ENCODE measurements at regions not wholly inside any gene's neighbourhood (a gene's known extent, or its start where the extent isn't known, plus 50 kb on each side); places are given as distances from the start of the nearest gene placed in this dataset.

DNA sequence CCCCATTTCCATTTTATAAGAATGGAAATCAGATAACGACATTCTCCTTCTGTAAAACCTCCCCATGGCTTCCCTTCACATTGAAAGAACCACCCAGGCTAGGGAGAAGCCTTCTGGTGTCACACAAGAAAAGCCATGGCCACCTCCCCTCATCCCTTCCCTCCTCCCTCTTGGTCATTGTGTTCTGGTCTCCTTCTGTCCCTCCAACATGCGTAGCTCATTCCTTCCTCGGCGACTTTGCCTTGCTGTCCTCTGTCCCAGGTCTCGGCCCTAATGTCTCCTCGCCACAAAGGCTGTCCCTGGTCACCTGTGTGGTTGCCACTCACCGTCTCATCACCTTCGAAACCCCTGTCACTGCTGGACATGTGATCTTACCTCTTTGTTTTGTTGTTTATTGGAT is 193.9 kb downstream of the BCAS1 start:
- no peak for TF ChIP-seq POLR2A (IDR thresholded peaks at IDR 0.05)
- TF ChIP-seq CTCF (IDR thresholded peaks at IDR 0.05), result no peak
- no peak for TF ChIP-seq POLR2AphosphoS5 (IDR thresholded peaks at IDR 0.05; ENCODE audit: insufficient read depth in 1 of 2, low read depth in 1 of 2)

Measured in vagina (tissue), 2 donors.